Activated naive CD4-positive, alpha-beta T cell treated with Interleukin-2 at 50 U/mL for 16 hours (primary cell): ENCODE measurements at regions not wholly inside any gene's neighbourhood (a gene's known extent, or its start where the extent isn't known, plus 50 kb on each side); places are given as distances from the start of the nearest gene placed in this dataset.

ENCODE experiments used
- DNase-seq: peaks from one replicate; pipeline ENCODE4 v3.0.0-alpha.2; 2020

DNA sequence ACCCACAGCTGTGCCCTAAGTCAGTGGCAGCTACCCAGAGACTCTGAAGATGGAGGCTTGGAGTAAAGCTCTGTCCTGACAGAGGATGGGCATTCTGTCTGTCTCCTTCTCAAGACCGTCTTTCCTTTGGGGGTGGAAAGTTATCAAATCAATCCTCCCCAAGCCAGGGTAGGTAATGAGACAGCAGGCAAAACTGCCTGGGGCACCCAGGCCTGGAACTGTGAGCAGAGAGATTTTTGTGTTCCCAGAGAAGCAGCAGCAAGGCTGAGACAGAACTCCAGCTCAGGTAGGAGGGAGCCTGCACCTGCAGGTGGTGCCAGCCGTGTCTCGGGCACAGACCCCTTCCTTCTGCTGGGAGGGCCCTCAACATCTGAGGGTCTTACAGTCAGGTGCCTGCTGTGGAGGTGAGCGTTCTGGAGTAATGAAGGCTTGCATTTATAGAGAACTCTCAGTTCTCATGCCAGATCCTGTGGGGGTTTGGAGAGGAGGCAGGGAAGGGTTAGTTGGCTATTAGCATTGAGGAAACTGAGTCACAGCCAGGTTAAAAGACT lies 95.6 kb downstream of the RIPK4 start:
- no peak for DNase-seq

DNA sequence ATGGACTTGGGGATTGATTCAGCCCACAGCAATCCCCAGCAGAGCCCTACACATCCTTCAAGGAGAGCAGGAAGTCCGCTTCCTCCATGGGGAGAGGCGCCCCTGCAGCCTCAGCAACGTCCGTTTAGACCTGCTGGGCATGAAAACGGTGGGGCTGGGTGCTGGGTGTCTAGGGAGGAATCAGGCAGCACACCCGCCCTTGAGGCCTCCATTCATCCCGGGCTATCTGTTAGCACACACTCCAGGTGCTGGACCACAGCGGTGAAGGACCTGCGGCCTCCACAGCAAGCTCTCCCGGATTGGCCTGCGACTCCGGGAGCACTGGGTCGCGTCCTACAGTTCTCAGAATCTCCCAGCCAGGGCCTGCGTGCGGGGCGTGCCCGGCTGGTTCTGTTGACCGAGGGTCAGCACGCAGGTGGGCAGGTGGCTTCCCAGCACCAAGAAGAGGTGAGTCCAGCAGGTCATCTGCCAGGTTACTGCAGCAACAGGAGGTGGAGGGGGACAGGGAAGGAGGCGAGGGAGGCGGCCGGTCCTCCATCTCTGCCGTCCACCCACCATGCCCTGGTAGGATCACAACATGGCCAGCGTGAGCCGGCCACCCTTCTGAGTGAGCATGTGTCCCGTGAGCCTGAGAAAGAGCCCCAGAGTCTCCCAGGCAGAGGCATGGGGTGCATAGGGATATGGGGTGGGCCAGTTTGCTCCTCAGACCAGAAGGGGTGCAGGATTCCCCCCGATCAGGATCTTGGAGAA lies 96.6 kb downstream of the RIPK4 start:
- no peak for DNase-seq

DNA sequence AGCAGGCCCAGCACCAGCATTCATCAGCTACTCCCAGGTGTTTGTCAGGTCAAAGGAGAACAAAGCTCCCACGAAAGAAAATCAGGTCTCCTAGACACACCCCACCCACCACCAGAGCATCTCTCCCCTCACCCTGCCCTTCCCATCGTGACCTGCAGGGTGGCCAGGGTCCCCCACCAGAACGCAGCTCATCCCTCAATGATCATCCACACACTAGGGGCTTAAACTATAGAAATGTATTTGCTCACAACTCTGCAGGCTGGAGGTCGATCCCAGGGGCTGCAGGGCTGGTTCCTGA lies 97.4 kb downstream of the RIPK4 start:
- DNase-seq = no peak

DNA sequence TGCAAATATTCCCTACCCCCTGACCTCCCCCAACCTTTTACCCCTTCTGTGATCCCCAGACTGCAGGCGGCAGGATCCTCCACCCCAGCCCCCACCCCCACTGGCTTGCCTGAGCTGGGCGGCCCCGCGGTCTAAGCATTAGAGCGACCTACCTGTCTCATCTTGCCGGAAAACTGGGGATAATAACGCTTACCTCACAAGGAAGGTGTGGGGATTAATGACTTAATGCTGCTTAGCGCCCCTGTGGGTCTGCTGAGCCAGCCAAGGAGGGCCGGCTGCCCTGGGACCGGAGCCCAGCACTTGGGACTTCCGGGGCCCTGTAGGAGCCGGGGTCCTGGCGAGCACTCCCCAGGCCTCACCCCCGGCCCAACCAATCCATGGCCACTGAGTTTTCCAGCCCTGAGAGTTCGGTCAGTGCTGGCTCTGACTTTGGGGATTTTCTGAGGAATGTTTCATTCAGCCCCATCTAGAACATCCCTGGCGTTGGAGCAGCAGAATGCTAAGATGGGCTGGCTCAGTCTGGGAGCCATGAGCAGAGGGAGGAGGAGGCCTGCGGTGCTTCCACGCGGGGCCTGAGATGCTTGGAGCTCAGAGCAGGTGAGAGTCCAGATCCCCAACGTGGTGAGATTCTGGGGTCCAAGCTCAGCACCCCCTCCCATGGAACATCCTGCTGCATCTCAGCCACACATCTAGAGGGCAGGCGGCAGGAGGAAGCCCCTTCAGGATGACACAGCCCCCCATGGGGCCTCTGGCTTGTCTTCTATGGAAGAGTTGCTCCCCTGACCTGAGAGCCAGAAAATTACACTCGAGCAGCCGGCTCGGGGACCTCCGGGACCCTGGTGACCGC lies 97.9 kb downstream of the RIPK4 start:
- DNase-seq = no peak

DNA sequence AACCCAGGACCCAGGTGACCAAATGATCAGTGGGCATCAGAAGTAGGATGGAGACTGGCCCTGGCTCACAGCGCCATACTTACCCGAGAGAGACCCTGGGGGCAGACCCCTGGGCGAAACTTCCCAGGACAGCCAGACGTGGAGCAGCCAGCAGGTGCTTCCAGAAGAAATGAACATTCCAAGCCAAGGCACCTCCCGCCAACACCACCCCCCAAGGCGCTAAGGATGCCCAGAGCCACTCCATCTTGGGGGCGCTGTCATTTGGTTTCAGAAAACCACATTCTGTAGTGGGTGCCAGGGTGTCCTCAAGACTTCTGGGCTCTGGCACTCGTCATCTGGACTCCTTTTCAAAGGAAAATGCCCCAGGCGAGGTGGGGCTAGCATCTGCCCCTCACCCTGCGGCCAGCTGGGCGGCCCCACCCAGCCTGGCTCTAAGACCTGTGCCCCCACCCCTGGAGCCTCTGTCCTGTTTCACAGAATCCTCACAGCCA lies 98.8 kb downstream of the RIPK4 start:
- no peak for DNase-seq

DNA sequence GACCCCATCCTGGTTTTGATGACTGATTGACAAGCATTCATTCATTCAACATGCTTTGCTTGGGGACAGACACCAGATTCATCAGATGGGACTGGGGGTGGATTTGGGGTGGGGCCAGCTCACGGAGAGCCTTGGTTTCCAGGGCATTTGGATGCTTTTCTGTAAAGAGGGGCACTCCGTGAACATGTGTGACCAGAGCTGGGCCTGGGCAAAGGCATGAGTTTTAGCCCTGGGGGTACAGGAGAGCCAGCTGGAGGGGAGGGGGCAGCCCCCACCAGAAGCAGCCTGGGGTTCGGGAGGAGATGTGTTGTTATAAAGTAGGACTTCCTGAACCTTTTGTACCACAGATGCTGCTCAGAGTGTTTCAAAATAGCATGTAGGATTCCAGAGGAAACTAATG lies 99.7 kb downstream of the RIPK4 start:
- DNase-seq = no peak

DNA sequence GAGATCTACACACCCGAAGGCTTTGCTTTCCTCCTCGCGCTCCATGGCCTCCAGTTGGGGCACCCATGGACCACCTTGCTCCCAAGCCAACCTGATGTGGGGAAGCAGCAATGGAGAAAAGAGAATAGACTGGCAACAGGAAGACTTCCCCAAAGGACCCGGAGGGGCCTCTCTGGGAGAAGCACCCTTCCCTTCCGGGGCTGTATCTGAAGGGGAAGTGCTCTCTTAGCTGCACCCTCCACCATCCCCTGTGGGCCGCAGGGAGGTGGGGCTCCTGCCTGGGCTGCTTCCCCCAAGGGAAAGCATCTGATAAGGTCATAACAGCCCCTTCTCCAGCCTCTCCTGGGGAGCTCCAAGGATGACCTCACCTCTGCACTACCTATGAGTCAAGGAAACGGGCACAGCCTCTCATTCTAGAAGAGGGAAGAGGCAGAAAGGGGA lies 100.2 kb downstream of the RIPK4 start:
- DNase-seq = no peak

DNA sequence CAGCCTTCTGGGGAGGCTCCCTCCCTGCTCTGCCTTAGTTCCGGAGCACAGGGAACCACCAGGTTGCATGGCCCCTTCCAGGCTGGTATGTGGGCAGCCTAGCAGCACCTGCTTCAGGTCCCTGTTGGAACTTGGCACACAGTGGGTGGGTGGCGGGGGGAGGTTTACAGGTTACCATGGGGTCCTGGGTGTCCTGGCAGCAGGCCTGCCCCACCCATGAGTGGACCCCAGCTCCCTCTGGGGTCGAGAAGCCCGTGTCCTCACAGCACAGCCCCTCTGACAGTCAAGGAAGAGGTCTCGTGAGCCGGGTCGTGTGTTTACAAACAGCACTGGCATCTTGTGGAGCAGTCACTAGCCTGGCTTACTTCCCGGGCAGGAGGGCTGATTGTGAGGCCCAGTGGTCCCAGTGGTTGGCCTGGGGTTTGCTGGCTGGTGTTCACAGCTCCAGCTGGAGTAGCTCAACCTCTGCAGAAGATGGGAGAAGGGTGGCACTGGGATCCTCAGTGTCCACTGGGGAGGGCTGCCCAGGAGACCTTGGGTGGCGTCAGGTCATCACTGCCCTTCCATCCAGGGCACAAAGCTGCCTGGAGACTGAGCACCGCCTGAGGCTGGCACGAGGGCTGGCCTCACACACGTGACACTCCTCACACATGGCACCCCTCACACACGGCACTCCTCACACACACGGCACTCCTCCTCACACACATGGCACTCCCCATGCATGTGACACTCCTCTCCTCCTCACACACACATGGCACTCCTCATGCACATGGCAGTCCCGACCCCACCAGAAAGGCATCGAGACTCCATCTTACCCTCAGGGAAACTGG lies 100.9 kb downstream of the RIPK4 start:
- no peak for DNase-seq

DNA sequence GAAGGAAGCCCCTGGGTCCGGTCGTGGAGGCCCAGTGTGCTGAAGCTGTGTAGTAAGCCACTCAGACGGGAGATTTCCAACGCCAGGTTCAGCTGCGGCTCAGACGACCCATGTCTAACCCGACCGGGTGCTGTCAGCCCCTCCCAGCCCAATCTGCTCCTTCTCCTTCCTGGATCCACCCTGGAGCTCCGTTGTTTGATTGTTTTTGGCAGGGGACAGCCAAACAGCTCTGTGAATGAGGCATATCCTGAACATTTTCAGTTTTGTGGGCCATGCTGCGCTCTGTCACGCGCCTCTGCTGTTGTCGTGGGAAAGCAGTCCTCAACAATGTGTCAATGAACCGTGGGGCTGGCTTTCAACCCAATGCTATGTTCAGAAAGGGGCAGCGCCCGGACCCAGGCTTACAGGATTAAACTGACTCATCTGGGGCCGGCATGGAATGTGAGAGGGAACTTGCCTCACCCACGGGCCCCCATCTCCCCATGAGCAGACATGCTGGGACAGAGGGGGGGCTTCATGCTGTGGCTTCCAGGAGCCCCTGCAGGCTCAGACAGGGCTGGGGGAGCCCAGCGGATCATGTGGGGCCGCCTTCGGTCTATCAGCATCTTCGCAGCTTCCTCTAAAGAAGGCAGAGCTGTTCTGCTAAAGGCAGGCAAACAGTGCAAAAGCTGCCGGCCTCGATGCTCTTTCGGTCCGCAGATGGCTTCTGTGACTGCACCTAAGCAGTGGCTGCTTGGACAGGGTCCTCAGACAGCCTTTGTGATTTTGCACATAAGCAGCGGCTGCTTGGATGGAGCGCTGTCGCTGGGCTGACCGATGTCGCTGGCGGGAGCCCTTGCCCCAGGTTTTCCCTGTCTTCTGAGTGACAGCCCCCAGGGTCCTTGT lies 101.7 kb downstream of the RIPK4 start:
- no peak for DNase-seq

DNA sequence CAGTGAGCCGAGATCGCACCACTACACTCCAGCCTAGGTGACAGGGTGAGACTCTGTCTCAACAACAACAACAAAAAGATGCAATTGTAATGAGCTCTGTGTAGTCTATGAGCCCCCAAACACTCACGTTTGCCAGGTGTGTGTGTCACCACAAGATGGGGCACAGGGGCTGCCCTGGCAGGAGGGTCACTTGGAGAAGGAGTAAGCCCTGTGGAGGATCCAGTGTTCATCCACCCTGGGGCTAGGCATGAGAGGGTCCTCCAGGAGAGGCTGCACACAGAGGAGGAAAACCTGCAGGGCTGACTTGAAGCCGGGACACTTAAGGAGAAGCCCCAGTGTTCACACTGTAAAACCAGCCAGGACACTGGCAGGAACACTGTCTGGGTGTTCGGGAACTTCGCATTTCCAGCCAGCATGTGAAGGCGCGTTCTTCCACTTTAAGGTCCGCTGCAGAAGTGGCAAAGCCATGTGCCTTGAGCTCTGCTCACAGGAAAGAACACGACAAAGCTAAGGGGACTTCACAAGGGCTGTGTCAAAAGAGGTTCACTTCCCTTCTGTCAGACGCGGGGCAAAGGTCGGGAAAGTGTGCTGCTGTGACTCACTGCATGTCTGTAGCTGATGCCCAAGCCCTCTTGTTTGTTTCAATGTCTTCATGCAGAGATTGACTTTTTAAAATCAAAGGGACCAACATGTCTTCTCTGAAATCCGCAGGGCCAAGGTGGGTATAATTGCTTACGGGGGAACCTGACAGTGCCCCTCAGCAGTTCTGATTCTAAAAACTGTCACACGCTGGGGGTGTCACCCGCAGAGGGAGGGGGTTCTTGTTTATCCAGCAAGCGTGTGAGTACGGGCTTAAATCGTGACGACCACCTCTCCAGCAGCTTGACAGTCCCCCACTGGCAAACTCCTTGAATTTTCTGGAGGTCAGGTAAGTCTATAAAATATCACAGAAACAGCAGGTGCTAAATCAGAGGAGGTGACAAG lies 102.8 kb downstream of the RIPK4 start:
- DNase-seq = no peak

DNA sequence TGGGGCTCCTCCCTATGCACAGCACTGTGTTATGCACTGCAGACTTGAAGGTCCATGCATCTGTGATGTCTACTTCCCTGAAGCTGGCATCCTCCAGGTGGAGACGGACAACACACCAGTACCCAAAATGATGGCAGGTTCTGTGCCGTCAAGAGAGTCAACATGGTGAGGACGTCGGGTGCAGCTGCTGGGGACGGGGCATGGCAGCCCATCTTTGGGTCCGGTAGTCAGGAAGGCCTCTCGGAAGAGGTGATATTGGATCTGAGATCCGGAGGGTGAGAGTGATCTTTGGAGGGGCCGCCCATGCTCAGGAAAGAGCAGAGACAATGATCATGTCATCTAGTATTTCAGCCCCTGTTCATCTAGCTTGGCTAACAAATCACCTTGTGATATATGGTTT lies 104.1 kb downstream of the RIPK4 start:
- DNase-seq = no peak

DNA sequence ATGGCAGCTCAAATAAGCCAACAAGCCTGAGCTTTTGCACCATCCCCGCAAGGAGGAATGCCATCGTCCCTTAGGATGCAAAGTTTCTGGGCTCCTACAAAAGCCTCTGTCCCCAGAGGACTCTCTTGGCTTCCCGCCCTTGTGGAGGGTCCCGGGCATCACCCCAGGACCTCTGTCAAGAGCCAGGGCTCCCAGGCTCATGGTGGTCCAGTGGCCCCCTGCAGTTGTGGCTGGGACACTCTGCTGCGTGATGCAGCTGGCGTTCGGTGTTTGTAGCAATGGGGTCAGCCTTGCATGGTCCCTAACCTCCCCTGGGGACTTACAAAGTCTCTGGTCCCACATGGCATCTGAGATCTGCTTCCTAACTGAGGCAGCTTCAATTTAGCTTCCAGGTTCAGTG lies 104.7 kb downstream of the RIPK4 start:
- DNase-seq = no peak

DNA sequence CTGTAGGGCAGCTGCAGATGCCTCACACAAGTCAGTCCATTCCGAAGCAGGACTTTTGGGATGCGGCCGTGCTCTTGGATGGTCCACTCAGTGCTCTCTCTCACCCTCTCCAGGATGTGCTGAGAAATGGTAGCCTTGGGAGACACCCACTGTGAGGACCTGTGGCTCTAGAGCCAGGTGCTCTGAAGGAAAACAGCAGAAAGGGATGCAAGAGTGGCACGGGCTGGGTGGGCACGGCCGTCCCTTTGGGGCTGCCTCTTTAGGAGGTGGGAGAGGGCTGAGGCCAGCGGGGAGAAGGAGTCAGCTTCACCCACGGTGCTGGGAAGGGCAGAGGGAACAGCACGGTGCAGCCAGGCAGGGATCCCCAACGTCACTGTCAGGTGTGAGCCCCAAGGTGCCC lies 106.1 kb downstream of the RIPK4 start:
- DNase-seq = no peak

DNA sequence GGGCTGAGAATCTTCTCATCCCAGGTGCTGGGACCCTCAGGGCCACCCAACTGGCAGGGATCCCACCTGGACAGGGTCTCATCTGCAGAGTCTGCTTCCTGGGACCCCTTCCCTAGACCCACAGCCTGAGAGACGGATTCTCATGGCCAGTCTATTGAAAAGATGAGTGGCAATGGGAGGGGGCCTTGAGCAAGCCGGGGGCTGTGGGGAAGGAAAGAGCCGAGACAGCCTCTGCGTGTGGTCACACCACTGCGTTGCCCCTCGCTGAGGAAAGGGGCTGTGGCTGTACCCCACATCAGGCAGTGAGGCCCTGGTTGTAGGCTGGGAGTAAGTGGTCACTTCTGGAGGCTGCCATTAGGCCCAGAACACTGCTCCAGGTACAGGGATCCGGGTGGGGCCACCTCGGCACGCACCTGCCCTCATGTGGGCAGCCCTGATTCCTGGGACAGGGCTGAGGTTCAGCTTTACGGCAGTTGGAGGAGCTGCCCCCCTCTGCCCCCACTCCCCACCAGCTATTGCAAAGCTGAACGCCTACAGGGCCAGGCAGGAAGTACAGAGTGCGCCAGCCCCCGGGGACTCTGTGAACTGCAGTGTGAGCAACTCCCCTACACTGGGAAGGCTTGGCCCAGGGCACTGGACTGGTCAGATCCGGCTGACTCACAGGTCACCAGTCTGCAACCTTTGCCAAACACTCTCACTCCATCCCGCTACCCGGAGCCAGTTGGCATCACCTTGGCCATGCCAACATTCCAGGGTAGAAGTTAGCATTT lies 106.9 kb downstream of the RIPK4 start:
- no peak for DNase-seq

DNA sequence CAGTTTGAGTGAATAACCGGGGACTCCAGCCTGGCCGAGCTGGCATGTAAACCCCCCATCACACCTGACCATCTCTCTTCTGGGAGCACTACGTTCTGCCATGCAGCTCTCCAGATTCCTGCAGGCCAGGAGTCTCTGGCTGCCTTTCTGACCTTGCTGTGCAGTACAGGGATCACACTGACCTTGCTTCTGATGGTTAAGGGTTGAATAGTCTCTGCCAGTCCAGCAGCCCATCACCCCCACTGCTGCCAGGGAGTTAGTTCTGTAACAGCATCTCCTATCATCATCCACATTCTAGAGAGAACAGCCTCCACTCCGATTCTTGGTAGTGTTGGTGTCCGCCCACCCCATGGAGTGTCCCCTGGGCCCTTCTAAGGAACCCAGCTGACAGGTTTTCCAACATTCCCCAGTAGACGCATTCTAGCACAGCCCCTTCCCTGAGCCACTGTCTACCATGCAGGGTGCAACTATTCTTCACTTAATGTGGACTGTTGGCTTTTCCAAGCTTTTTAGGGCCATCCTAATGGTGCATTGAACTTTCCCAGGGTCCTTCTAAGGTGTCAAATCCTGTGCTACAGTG lies 109.8 kb downstream of the RIPK4 start:
- DNase-seq = no peak

DNA sequence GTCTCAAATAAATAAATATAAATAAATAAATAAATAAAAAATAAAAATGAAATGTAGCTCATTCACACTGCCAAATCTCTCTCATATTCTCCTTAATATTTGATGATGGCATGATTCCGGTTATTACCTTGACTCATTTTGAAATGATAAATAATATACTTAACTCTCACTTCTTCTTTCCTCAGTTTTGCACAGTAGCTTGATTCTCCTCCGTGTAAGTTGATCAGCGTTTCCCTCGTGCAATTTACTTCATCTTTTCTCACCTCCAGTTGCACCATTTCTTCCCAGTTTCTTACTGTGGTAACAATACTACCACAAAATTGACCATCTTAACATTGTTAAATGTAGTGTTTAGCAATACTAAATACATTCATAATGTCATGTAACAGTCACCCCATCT lies 111.6 kb downstream of the RIPK4 start:
- DNase-seq = no peak

DNA sequence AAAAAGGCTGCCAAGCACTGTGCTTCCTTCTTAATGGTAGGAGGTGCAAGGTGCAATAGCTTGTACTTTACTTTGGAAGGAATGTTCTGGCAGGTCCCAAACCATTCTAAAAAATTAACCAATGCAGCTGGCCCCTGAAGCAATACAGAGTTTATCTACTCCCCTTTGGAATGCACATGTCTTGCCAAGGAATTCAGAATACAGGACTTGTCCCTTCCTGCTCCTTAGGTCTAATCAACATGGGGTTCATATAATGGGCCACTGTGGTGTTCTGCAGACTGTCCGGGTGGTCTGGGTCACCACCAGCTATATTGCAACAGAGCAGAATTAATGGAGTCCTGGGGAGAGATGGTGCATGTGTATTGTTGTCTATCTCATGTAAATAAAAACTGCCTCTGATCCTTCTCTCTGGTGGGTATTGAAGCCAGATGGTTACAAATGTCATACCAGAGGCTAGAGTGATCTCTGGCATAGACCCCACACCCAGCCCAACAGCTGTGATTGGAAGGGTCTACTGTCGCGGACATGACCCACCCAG lies 112.8 kb downstream of the RIPK4 start:
- no peak for DNase-seq

DNA sequence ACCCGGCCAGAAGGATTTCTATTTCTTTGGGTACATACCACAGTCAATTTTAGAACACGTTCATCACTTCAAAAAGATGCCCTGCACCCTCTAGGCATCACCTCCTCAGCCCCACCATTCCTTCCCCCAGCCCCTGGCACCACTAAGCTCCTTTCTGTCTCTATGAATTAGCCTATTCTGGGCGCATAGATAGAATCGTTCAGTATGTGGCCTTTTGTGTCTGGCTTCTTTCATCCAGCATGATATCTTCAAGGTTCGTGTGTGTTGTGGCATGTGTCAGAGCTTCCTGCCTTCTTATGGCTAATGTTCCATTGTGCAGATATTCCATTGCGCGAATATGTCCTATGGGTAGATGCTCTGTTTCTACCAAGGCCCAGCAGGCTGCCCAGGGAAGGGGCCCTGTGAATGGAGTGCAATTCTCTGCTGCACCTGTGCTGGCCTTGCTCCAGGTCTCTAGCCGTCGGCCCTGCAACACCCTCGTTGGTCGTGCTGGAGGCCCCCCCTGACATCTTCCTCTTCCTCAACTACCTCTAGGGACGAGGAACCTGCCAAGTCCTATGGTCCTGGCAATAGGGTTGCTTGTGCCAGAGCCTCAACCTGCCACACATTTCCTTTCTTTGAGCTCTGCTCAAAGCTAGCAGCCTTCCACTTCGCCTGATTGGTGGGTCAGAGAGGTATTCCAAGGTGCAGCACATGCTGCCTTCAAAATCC lies 113.5 kb downstream of the RIPK4 start:
- no peak for DNase-seq

DNA sequence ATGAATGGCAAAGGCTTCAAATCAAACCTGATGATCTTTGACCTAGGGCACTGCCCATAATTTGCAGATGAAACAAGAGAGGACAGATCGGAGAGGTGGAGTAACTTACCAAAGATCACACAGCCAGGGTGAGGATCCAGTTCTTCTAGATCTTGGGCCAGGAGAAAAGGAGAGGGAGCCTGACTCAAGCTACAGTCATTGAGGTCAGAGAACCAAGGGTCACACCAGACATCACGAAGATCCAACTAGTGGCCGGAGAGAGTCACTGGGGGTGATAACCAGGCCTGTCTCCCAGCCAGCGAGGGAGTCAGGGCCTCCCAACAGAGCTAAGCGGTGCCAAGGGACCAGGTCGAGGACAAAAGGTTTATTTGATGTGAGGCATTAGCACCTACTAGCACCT lies 115.0 kb downstream of the RIPK4 start:
- DNase-seq = no peak
